Lung (tissue), 11 donors: ENCODE measurements at regions not wholly inside any gene's neighbourhood (a gene's known extent, or its start where the extent isn't known, plus 50 kb on each side); places are given as distances from the start of the nearest gene placed in this dataset.

Experiments
- ATAC-seq: fragments of 200-7000 bp; cut with Tn5 transposase; one replicate; pipeline ENCODE4 v1.9.1; 2020; ENCODE audit warnings: moderate number of reproducible peaks; ENCODE audit not compliant: insufficient read depth, low FRiP score
- DNase-seq, 3 donors: peaks; one replicate each; pipeline ENCODE4 v3.0.0-alpha.2; 2013 to 2017
- H3K27ac ChIP-seq, 2 donors: one replicate each; pipeline ENCODE4 v1.5.1; 2013; ENCODE audit warnings: mild to moderate bottlenecking in 2 of 2, moderate library complexity in 2 of 2, control low read depth in 1 of 2, inconsistent platforms in 1 of 2, low read depth in 1 of 2, low read length in 1 of 2
- H3K27me3 ChIP-seq, 3 donors: one replicate each; pipeline ENCODE4 v1.5.1; 2013; ENCODE audit warnings: low read length in 2 of 3; ENCODE audit not compliant: control insufficient read depth in 3 of 3, insufficient read depth in 3 of 3
- H3K36me3 ChIP-seq, 4 donors: one replicate each; pipeline ENCODE4 v1.5.1; 2013; ENCODE audit warnings: low read length in 4 of 4, mild to moderate bottlenecking in 1 of 4, moderate library complexity in 1 of 4; ENCODE audit not compliant: control insufficient read depth in 4 of 4, insufficient read depth in 4 of 4
- H3K4me1 ChIP-seq, 5 donors: one replicate each; pipeline ENCODE4 v1.5.1; 2013; ENCODE audit warnings: low read length in 5 of 5, mild to moderate bottlenecking in 2 of 5, moderate library complexity in 1 of 5; ENCODE audit not compliant: control insufficient read depth in 5 of 5, insufficient read depth in 5 of 5
- H3K4me3 ChIP-seq: one replicate; pipeline ENCODE4 v1.5.1; 2013; ENCODE audit warnings: mild to moderate bottlenecking, control low read depth, moderate library complexity
- H3K9ac ChIP-seq, 2 donors: one replicate each; pipeline ENCODE4 v1.5.1; 2013; ENCODE audit warnings: low read length in 2 of 2, control low read depth in 1 of 2; ENCODE audit not compliant: insufficient read depth in 1 of 2
- H3K9me3 ChIP-seq, 4 donors: one replicate each; pipeline ENCODE4 v1.5.1; 2013; ENCODE audit warnings: low read length in 3 of 4, mild to moderate bottlenecking in 1 of 4, moderate library complexity in 1 of 4; ENCODE audit not compliant: control insufficient read depth in 4 of 4, insufficient read depth in 3 of 4
- CTCF ChIP-seq: IDR thresholded peaks from 2 replicates; pipeline ENCODE4 v1.5.1; 2012; ENCODE audit warnings: mild to moderate bottlenecking; ENCODE audit errors: control extremely low read depth, extremely low read depth
- WGBS, 2 donors: extraction: QIAGEN DNeasy Blood & Tissue Kit; methylation state at CpG; one replicate each; pipeline ENCODE4 v1.1.7; 2013; 5-methylcytosine and 5-hydroxymethylcytosine counted together
- donor health status: control.
- donor health status: control.
- donor health status: Bipolar disorder and iron deficiency.
- donor health status: healthy.
- donor health status: DM: yes; HTN: yes; CAD: no.

DNA sequence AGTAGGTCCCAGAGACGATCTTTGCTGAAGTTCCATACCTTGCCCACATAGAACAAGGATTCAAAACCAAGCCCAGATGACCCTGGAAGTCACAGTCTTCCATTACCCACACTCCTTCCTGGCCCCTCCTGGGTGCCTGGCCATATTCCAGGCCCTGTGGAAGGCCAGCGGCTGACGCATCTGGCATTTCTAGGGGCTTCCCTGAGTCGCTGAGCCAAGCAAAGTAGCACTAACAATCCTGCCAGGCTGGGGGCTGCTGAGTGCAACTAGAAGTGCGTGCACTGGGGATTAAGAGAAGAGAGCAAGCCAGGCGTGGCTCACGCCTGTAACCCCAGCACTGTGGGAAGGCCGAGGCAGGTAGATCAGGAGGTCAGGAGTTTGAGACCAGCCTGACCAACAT, 175.2 kb upstream of the CPEB2 start:
- Histone ChIP-seq H3K4me1 (peaks cover 0 to 1% (median 0%) of the 10 kb centered on the region in 5 donors), H3K27ac (no peak overlapping the region), H3K9me3 (peaks cover 0 to 2% (median 0%) of the 10 kb centered on the region in 4 donors), H3K27me3 (no peaks in the 10 kb centered on the region), H3K36me3 (no peaks in the 10 kb centered on the region), H3K9ac (no peak overlapping the region), H3K4me3 (no peak overlapping the region)
- TF ChIP-seq CTCF = no peak
- no peak for ATAC-seq
- 74 to 89% methylated on average over 8 of the region's 8 CpGs for WGBS, 2 donors
- DNase-seq = peak in 2 of 3 donors; percentile 12 to 14

- no peak for ATAC-seq
Observed at GRCh38 chr4:14829795-14830194, 172.5 kb upstream of the CPEB2 start.

DNA sequence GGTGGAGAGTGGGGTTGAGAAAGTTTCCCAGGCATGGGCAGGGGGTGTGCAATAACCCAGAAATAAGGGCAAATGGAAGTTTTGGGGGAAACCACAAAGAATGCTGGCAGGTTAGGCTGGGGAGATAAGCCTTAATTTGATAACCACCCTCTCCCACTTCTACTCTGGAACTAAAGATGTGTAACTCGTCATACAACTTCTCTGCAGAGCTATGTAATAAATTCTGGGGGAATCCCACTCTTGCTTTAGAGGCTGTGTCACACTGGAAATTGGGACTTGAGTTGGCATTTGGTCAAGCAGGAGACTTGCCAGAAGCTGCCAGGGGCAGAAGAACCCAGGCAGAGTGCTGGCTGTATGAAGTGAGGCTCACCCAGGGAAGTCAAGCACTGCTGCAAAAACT, 170.9 kb upstream of the CPEB2 start:
- Histone ChIP-seq H3K9ac (no peak overlapping the region), H3K4me3 (no peak overlapping the region), H3K4me1 (peaks cover 0 to 4% (median 0%) of the 10 kb centered on the region in 5 donors), H3K27ac (peak overlapping the region in 1 of 2 donors; percentile 33), H3K27me3 (no peaks in the 10 kb centered on the region), H3K36me3 (no peaks in the 10 kb centered on the region), H3K9me3 (no peaks in the 10 kb centered on the region)
- DNase-seq (no peak), ATAC-seq (no peak)
- 23 to 41% methylated on average over 1 of the region's 1 CpG for whole genome bisulfite sequencing, 2 donors
- TF ChIP-seq CTCF = no peak

More at GRCh38 chr4:14829795-14830194, 172.5 kb upstream of the CPEB2 start:
- peaks cover 0 to 2% (median 0%) of the 10 kb centered on the region in 4 donors for H3K9me3 ChIP-seq
- DNase-seq = no peak
- no peaks in the 10 kb centered on the region for H3K27me3 ChIP-seq
- no peak overlapping the region for H3K27ac ChIP-seq
- no peak overlapping the region for H3K9ac ChIP-seq
- TF ChIP-seq CTCF = no peak
- H3K4me3 ChIP-seq = no peak overlapping the region
- H3K36me3 ChIP-seq = no peaks in the 10 kb centered on the region
- H3K4me1 ChIP-seq = peaks cover 0 to 4% (median 0%) of the 10 kb centered on the region in 5 donors
- WGBS, 2 donors = 81 to 91% methylated on average over 4 of the region's 4 CpGs

- H3K27me3 ChIP-seq = no peaks in the 10 kb centered on the region
- H3K4me3 ChIP-seq = no peak overlapping the region
- ATAC-seq (no peak), DNase-seq (no peak)
- H3K9me3 ChIP-seq = no peaks in the 10 kb centered on the region
- 82 to 83% methylated on average over 5 of the region's 5 CpGs for WGBS, 2 donors
- no peak for TF ChIP-seq CTCF
- H3K36me3 ChIP-seq = no peaks in the 10 kb centered on the region
- H3K27ac ChIP-seq = no peak overlapping the region
- peaks cover 0 to 3% (median 0%) of the 10 kb centered on the region in 5 donors for H3K4me1 ChIP-seq
- H3K9ac ChIP-seq = no peak overlapping the region
Observed at GRCh38 chr4:14833053-14833452, 169.2 kb upstream of the CPEB2 start.
